PC-3 (cell line): ENCODE measurements at regions not wholly inside any gene's neighbourhood (a gene's known extent, or its start where the extent isn't known, plus 50 kb on each side); places are given as distances from the start of the nearest gene placed in this dataset.

Experiments used
- EZH2 ChIP-seq: fragments of 300-600 bp; sonication (generic); IDR thresholded peaks from one replicate; pipeline ENCODE4 v1.6.1; 2017; ENCODE audit warnings: antibody characterized with exemption, mild to moderate bottlenecking, low read length; ENCODE audit not compliant: unreplicated experiment
- TF ChIP-seq, protein P1 (sequence below): fragments of 300-600 bp; sonication (generic); conservative IDR thresholded peaks from 2 replicates; pipeline ENCODE4 v1.5.1; 2017; ENCODE audit warnings: antibody characterized with exemption, low read depth, mild to moderate bottlenecking, low read length

DNA sequence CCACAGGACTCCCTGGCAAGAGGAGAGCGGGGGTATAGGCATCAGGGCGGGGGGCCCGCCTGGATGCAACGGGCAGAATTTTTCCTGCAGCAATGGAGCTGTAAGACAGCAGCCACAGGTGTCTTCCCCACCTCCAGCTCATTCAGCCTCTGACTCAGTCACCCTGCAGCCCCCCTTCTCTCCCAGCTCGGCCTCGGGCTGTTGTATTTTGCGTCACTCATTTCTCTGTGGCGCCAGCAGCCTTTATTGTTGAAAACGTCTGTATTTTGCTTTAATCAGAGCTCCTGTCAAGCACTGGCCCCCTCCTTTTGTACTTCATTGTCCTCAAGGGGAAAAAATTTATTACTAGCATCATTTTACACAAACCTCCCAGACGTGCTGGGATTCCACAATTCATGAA lies 117.7 kb downstream of the WSCD1 start:
- TF ChIP-seq, protein P1, sequence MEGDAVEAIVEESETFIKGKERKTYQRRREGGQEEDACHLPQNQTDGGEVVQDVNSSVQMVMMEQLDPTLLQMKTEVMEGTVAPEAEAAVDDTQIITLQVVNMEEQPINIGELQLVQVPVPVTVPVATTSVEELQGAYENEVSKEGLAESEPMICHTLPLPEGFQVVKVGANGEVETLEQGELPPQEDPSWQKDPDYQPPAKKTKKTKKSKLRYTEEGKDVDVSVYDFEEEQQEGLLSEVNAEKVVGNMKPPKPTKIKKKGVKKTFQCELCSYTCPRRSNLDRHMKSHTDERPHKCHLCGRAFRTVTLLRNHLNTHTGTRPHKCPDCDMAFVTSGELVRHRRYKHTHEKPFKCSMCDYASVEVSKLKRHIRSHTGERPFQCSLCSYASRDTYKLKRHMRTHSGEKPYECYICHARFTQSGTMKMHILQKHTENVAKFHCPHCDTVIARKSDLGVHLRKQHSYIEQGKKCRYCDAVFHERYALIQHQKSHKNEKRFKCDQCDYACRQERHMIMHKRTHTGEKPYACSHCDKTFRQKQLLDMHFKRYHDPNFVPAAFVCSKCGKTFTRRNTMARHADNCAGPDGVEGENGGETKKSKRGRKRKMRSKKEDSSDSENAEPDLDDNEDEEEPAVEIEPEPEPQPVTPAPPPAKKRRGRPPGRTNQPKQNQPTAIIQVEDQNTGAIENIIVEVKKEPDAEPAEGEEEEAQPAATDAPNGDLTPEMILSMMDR = no peak
- no peak for TF ChIP-seq EZH2
